Tibial nerve (tissue), 4 donors: ENCODE measurements at regions not wholly inside any gene's neighbourhood (a gene's known extent, or its start where the extent isn't known, plus 50 kb on each side); places are given as distances from the start of the nearest gene placed in this dataset.

Experiments used
- DNase-seq, 2 donors: peaks; one replicate each; pipeline ENCODE4 v3.0.0-alpha.2; 2019; ENCODE audit warnings: low spot score in 2 of 2
- H3K27ac ChIP-seq, 4 donors: fragments of 200-600 bp; sonication (generic) in 3 of 4; one replicate each; pipeline ENCODE4 v1.5.1; 2017 to 2019; ENCODE audit warnings: mild to moderate bottlenecking in 1 of 4
- H3K27me3 ChIP-seq, 2 donors: fragments of 200-600 bp; sonication (generic) in 1 of 2; one replicate each; pipeline versions ENCODE4 v1.5.1 to v1.6.0; 2017 to 2019
- H3K36me3 ChIP-seq, 3 donors: fragments of 200-600 bp; sonication (generic); one replicate each; pipeline ENCODE4 v1.5.1; 2018 to 2019
- H3K4me1 ChIP-seq, 4 donors: fragments of 200-600 bp; sonication (generic) in 3 of 4; one replicate each; pipeline ENCODE4 v1.5.1; 2017 to 2019
- H3K4me3 ChIP-seq, 4 donors: fragments of 200-600 bp; sonication (generic) in 3 of 4; one replicate each; pipeline ENCODE4 v1.5.1; 2017 to 2019; ENCODE audit warnings: mild to moderate bottlenecking in 1 of 4, moderate library complexity in 1 of 4
- H3K9me3 ChIP-seq, 4 donors: fragments of 200-600 bp; sonication (generic) in 3 of 4; one replicate each; pipeline ENCODE4 v1.5.1; 2017 to 2019
- CTCF ChIP-seq, 5 experiments: fragments of 200-600 bp in 3 of 5; fragments of 450-650 bp in 2 of 5; sonication (generic) in 3 of 5; IDR thresholded peaks; one replicate each; pipeline ENCODE4 v1.5.1; 2016 to 2019; ENCODE audit warnings: antibody characterized with exemption in 5 of 5, mild to moderate bottlenecking in 3 of 5, moderate library complexity in 2 of 5
- EP300 ChIP-seq, 2 donors: sonication (generic); formaldehyde crosslinking; IDR thresholded peaks; one replicate each; pipeline ENCODE4 v1.6.1; 2017; ENCODE audit warnings: antibody characterized with exemption in 2 of 2, mild to moderate bottlenecking in 1 of 2
- POLR2A ChIP-seq, 2 donors: fragments of 450-650 bp; IDR thresholded peaks; one replicate each; pipeline ENCODE4 v1.6.1; 2017; ENCODE audit warnings: antibody characterized with exemption in 2 of 2, mild to moderate bottlenecking in 2 of 2, moderate library complexity in 2 of 2
- WGBS, 2 donors: methylation state at CpG; one replicate each; pipeline ENCODE4 v1.1.5; 2018; 5-methylcytosine and 5-hydroxymethylcytosine counted together

GRCh38 chr20:20781029-20781428, 68.6 kb upstream of the RALGAPA2 start:
- no peak for TF ChIP-seq EP300 (IDR thresholded peaks at IDR 0.05)
- TF ChIP-seq CTCF (IDR thresholded peaks at IDR 0.05): no peak
- no peak for TF ChIP-seq POLR2A (IDR thresholded peaks at IDR 0.05)
- Histone ChIP-seq H3K4me3 (no peak overlapping the region), H3K4me1 (peaks cover 0 to 32% (median 0%) of the 10 kb centered on the region in 4 donors), H3K36me3 (no peaks in the 10 kb centered on the region), H3K27me3 (no peaks in the 10 kb centered on the region), H3K9me3 (no peaks in the 10 kb centered on the region), H3K27ac (no peak overlapping the region)
- WGBS, 2 donors: 90 to 91% methylated on average over 5 of the region's 5 CpGs
- no peak for DNase-seq

- DNase-seq: peak; percentile 47 to 85
- H3K27me3 ChIP-seq: no peaks in the 10 kb centered on the region
- no peak overlapping the region for H3K4me3 ChIP-seq
- no peaks in the 10 kb centered on the region for H3K36me3 ChIP-seq
- TF ChIP-seq CTCF (IDR thresholded peaks at IDR 0.05): no peak
- TF ChIP-seq EP300 (IDR thresholded peaks at IDR 0.05): peak in 1 of 2 donors; percentile 72
- H3K9me3 ChIP-seq: no peaks in the 10 kb centered on the region
- peaks cover 0 to 32% (median 0%) of the 10 kb centered on the region in 4 donors for H3K4me1 ChIP-seq
- WGBS, 2 donors: 78 to 92% methylated on average over 7 of the region's 7 CpGs
- no peak overlapping the region for H3K27ac ChIP-seq
Observed at GRCh38 chr20:20780127-20780824, 67.8 kb upstream of the RALGAPA2 start.

GRCh38 chr20:20778676-20779075, 66.2 kb upstream of the RALGAPA2 start:
- no peak overlapping the region for H3K4me3 ChIP-seq

GRCh38 chr20:20772497-20773085, 60.1 kb upstream of the RALGAPA2 start:
- Histone ChIP-seq H3K9me3 (no peaks in the 10 kb centered on the region), H3K4me1 (no peaks in the 10 kb centered on the region), H3K36me3 (no peaks in the 10 kb centered on the region), H3K27me3 (no peaks in the 10 kb centered on the region), H3K4me3 (no peak overlapping the region), H3K27ac (no peak overlapping the region)
- WGBS, 2 donors: 84% methylated on average over 3 of the region's 3 CpGs
- TF ChIP-seq EP300 (IDR thresholded peaks at IDR 0.05): no peak
- no peak for TF ChIP-seq CTCF (IDR thresholded peaks at IDR 0.05)
- no peak for TF ChIP-seq POLR2A (IDR thresholded peaks at IDR 0.05)
- DNase-seq: no peak

More at GRCh38 chr20:20778676-20779075, 66.2 kb upstream of the RALGAPA2 start:
- Histone ChIP-seq H3K36me3 (no peaks in the 10 kb centered on the region), H3K9me3 (no peaks in the 10 kb centered on the region), H3K4me1 (peaks cover 0 to 32% (median 0%) of the 10 kb centered on the region in 4 donors), H3K27ac (no peak overlapping the region), H3K27me3 (no peaks in the 10 kb centered on the region)
- DNase-seq: no peak
- no peak for TF ChIP-seq EP300 (IDR thresholded peaks at IDR 0.05)
- no peak for TF ChIP-seq CTCF (IDR thresholded peaks at IDR 0.05)
- no peak for TF ChIP-seq POLR2A (IDR thresholded peaks at IDR 0.05)
- 53 to 72% methylated on average over 2 of the region's 2 CpGs for WGBS, 2 donors

- 89 to 93% methylated on average over 14 of the region's 30 CpGs for WGBS, 2 donors
- no peaks in the 10 kb centered on the region for H3K36me3 ChIP-seq
- H3K4me1 ChIP-seq: no peaks in the 10 kb centered on the region
- H3K4me3 ChIP-seq: no peak overlapping the region
- no peaks in the 10 kb centered on the region for H3K9me3 ChIP-seq
- no peak overlapping the region for H3K27ac ChIP-seq
- H3K27me3 ChIP-seq: no peaks in the 10 kb centered on the region
- TF ChIP-seq POLR2A (IDR thresholded peaks at IDR 0.05): no peak
- no peak for TF ChIP-seq CTCF (IDR thresholded peaks at IDR 0.05)
- TF ChIP-seq EP300 (IDR thresholded peaks at IDR 0.05): no peak
- DNase-seq: no peak
Observed at GRCh38 chr20:20768202-20768815, 55.9 kb upstream of the RALGAPA2 start.
